Gastrocnemius medialis (tissue), 4 donors: ENCODE measurements at regions not wholly inside any gene's neighbourhood (a gene's known extent, or its start where the extent isn't known, plus 50 kb on each side); places are given as distances from the start of the nearest gene placed in this dataset.

Source experiments
- ATAC-seq, 2 donors: fragments of 150-250 bp; one replicate each; pipeline ENCODE4 v1.9.1; 2016
- DNase-seq, 2 donors: peaks; one replicate each; pipeline ENCODE4 v3.0.0-alpha.2; 2019
- H3K27ac ChIP-seq, 4 donors: fragments of 200-600 bp; sonication (generic); 1 replicate in 1 of 4; 2 replicates in 3 of 4; pipeline ENCODE4 v1.5.1; 2016 to 2018; ENCODE audit warnings: mild to moderate bottlenecking in 2 of 4, moderate library complexity in 1 of 4
- H3K27me3 ChIP-seq, 3 donors: fragments of 200-600 bp; sonication (generic) in 2 of 3; 1 replicate in 1 of 3; 2 replicates in 2 of 3; pipeline versions ENCODE4 v1.5.1 to v1.6.0; 2016 to 2019; ENCODE audit warnings: mild to moderate bottlenecking in 1 of 3, moderate library complexity in 1 of 3
- H3K36me3 ChIP-seq, 2 donors: fragments of 200-600 bp; sonication (generic) in 1 of 2; one replicate each; pipeline ENCODE4 v1.5.1; 2017 to 2018
- H3K4me1 ChIP-seq, 2 donors: fragments of 200-600 bp; sonication (generic) in 1 of 2; one replicate each; pipeline ENCODE4 v1.5.1; 2016 to 2017; ENCODE audit warnings: mild to moderate bottlenecking in 2 of 2
- H3K4me3 ChIP-seq, 4 donors: fragments of 200-600 bp; sonication (generic) in 3 of 4; 1 replicate in 1 of 4; 2 replicates in 3 of 4; pipeline ENCODE4 v1.5.1; 2016 to 2019; ENCODE audit warnings: mild to moderate bottlenecking in 2 of 4
- H3K9me3 ChIP-seq, 3 donors: fragments of 200-600 bp; sonication (generic) in 2 of 3; 1 replicate in 1 of 3; 2 replicates in 2 of 3; pipeline ENCODE4 v1.5.1; 2016 to 2019
- CTCF ChIP-seq, 5 experiments: fragments of 450-650 bp in 3 of 5; fragments of 200-600 bp in 2 of 5; sonication (generic) in 2 of 5; IDR thresholded peaks in 4 of 5; conservative IDR thresholded peaks in 1 of 5; 1 replicate in 4 of 5; 2 replicates in 1 of 5; pipeline ENCODE4 v1.5.1; 2016 to 2019; ENCODE audit warnings: antibody characterized with exemption in 5 of 5, mild to moderate bottlenecking in 3 of 5, moderate library complexity in 3 of 5
- POLR2A ChIP-seq, 2 donors: fragments of 450-650 bp; IDR thresholded peaks; one replicate each; pipeline ENCODE4 v1.6.1; 2017; ENCODE audit warnings: antibody characterized with exemption in 2 of 2, mild to moderate bottlenecking in 2 of 2, moderate library complexity in 2 of 2
- in situ Hi-C, 4 donors: fragments of 200-750 bp; cut with MboI; loops; one replicate each; pipeline versions ENCODE4 v1.15.0 to v1.8.0; 2017; ENCODE audit warnings: low sequenced_read_pairs in 4 of 4
- intact Hi-C: fragments of 100-400 bp; cut with DNase I; formaldehyde crosslinking; loops from one replicate; pipeline ENCODE4 v1.15.1; 2023; ENCODE audit warnings: low total_unique reads

GRCh38 chr16:55930036-55930435, 54.9 kb upstream of the CES5A start:
- ATAC-seq = no peak
- intact Hi-C loops = loop anchor here (5.0 kb wide), 1 partner anchor 607 kb away; no protein-coding TSS in a partner anchor
- Histone ChIP-seq H3K36me3 (no peaks in the 10 kb centered on the region), H3K27ac (no peak overlapping the region), H3K27me3 (no peaks in the 10 kb centered on the region), H3K4me1 (no peaks in the 10 kb centered on the region), H3K4me3 (no peak overlapping the region), H3K9me3 (no peaks in the 10 kb centered on the region)
- no peak for TF ChIP-seq POLR2A (IDR thresholded peaks at IDR 0.05)
- TF ChIP-seq CTCF (IDR thresholded peaks at IDR 0.05 in 4 of 5, conservative IDR thresholded peaks at IDR 0.05 in 1 of 5) = no peak
- no peak for DNase-seq
- in situ Hi-C loops = no loop called here

- DNase-seq (no peak), ATAC-seq (no peak)
- intact Hi-C loops (no loop called here), in situ Hi-C loops (no loop called here)
- no peaks in the 10 kb centered on the region for H3K4me1 ChIP-seq
- H3K27me3 ChIP-seq = no peaks in the 10 kb centered on the region
- H3K36me3 ChIP-seq = no peaks in the 10 kb centered on the region
- TF ChIP-seq POLR2A (IDR thresholded peaks at IDR 0.05) = no peak
- TF ChIP-seq CTCF (IDR thresholded peaks at IDR 0.05 in 4 of 5, conservative IDR thresholded peaks at IDR 0.05 in 1 of 5) = no peak
- H3K9me3 ChIP-seq = no peaks in the 10 kb centered on the region
- H3K27ac ChIP-seq = no peak overlapping the region
- H3K4me3 ChIP-seq = no peak overlapping the region
Observed at GRCh38 chr16:55929181-55929580, 54.0 kb upstream of the CES5A start.

- intact Hi-C loops = no loop called here
- in situ Hi-C loops = no loop called here
- no peak for TF ChIP-seq CTCF (IDR thresholded peaks at IDR 0.05 in 4 of 5, conservative IDR thresholded peaks at IDR 0.05 in 1 of 5)
- no peak for TF ChIP-seq POLR2A (IDR thresholded peaks at IDR 0.05)
- ATAC-seq (no peak), DNase-seq (no peak)
- H3K36me3 ChIP-seq = no peaks in the 10 kb centered on the region
- no peaks in the 10 kb centered on the region for H3K9me3 ChIP-seq
- H3K4me3 ChIP-seq = no peak overlapping the region
- H3K27me3 ChIP-seq = no peaks in the 10 kb centered on the region
- H3K27ac ChIP-seq = no peak overlapping the region
- no peaks in the 10 kb centered on the region for H3K4me1 ChIP-seq
Observed at GRCh38 chr16:55925242-55925641, 50.1 kb upstream of the CES5A start.
